Glutamatergic neuron (in vitro differentiated cells): ENCODE measurements at regions not wholly inside any gene's neighbourhood (a gene's known extent, or its start where the extent isn't known, plus 50 kb on each side); places are given as distances from the start of the nearest gene placed in this dataset.

Experiments used
- DNase-seq: peaks from one replicate; pipeline ENCODE4 v3.0.0; 2022
- H3K27ac Mint-ChIP-seq: one replicate; pipeline ENCODE4 v1.8.0; 2020; ENCODE audit warnings: mild to moderate bottlenecking, mixed read lengths, inconsistent platforms; ENCODE audit not compliant: unreplicated experiment
- H3K27me3 Mint-ChIP-seq: one replicate; pipeline ENCODE4 v1.8.0; 2020; ENCODE audit warnings: mild to moderate bottlenecking, moderate library complexity, mixed read lengths, inconsistent platforms; ENCODE audit not compliant: unreplicated experiment
- H3K36me3 Mint-ChIP-seq: one replicate; pipeline ENCODE4 v1.8.0; 2020; ENCODE audit warnings: mild to moderate bottlenecking, mixed read lengths, inconsistent platforms; ENCODE audit not compliant: unreplicated experiment
- H3K4me1 Mint-ChIP-seq: one replicate; pipeline ENCODE4 v1.8.0; 2020; ENCODE audit warnings: mild to moderate bottlenecking, low read depth, mixed read lengths, inconsistent platforms; ENCODE audit not compliant: unreplicated experiment
- H3K4me3 Mint-ChIP-seq: one replicate; pipeline ENCODE4 v1.8.0; 2020; ENCODE audit warnings: mild to moderate bottlenecking, mixed read lengths, inconsistent platforms; ENCODE audit not compliant: unreplicated experiment
- H3K9me3 Mint-ChIP-seq: one replicate; pipeline ENCODE4 v1.8.0; 2020; ENCODE audit warnings: mild to moderate bottlenecking, moderate library complexity, mixed read lengths, inconsistent platforms; ENCODE audit not compliant: unreplicated experiment
- TF ChIP-seq, protein P1 (sequence below): fragments of 200-600 bp; sonication (generic); IDR thresholded peaks from one replicate; pipeline ENCODE4 v1.5.0; 2021; ENCODE audit not compliant: partially characterized antibody, unreplicated experiment

DNA sequence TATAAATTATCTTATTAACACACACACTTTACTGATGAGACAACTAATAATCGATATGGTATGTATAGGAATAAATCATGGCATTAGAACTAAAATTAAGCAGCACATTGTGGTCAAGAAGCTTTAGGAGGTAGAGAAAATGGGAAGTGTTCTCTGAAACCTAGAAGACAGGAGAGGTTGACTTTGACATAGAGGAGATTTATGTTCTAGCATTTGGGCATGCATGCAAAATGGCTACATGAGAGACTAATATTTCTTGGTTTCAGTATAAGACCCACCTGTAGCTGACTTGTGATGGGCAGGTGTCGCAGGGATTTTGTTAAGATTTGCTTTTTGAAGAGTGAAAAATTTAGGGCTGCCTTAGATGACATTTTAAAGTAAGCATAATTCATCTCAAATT is 209.7 kb upstream of the POU1F1 start:
- no peak overlapping the region for H3K27ac Mint-ChIP-seq
- H3K4me3 Mint-ChIP-seq, result no peak overlapping the region
- TF ChIP-seq, protein P1, sequence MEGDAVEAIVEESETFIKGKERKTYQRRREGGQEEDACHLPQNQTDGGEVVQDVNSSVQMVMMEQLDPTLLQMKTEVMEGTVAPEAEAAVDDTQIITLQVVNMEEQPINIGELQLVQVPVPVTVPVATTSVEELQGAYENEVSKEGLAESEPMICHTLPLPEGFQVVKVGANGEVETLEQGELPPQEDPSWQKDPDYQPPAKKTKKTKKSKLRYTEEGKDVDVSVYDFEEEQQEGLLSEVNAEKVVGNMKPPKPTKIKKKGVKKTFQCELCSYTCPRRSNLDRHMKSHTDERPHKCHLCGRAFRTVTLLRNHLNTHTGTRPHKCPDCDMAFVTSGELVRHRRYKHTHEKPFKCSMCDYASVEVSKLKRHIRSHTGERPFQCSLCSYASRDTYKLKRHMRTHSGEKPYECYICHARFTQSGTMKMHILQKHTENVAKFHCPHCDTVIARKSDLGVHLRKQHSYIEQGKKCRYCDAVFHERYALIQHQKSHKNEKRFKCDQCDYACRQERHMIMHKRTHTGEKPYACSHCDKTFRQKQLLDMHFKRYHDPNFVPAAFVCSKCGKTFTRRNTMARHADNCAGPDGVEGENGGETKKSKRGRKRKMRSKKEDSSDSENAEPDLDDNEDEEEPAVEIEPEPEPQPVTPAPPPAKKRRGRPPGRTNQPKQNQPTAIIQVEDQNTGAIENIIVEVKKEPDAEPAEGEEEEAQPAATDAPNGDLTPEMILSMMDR, result no peak
- no peaks in the 10 kb centered on the region for H3K27me3 Mint-ChIP-seq
- DNase-seq, result no peak
- H3K9me3 Mint-ChIP-seq, result no peaks in the 10 kb centered on the region
- H3K4me1 Mint-ChIP-seq, result no peaks in the 10 kb centered on the region
- no peaks in the 10 kb centered on the region for H3K36me3 Mint-ChIP-seq

DNA sequence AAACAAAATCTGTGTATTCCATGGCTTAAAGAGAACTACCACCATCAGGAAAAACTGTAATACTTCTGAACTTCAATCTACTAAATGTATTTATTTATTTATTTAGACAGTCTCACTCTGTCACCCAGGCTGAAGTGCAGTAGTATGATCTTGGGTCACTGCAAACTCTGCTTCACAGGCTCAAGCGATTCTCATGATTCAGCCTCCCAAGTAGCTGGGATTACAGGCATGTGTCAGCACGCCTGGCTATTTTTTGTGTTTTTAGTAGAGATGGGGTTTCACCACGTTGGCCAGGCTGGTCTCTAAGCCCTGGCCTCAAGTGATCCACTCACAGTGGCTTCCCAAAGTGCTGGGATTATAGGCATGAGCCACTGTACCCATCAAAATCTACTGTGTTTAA is 202.3 kb upstream of the POU1F1 start:
- TF ChIP-seq, protein P1, result no peak
- no peak overlapping the region for H3K4me3 Mint-ChIP-seq
- no peak overlapping the region for H3K27ac Mint-ChIP-seq
- DNase-seq, result no peak
- H3K36me3 Mint-ChIP-seq, result no peaks in the 10 kb centered on the region
- no peaks in the 10 kb centered on the region for H3K27me3 Mint-ChIP-seq
- no peaks in the 10 kb centered on the region for H3K4me1 Mint-ChIP-seq
- peaks cover under 1% of the 10 kb centered on the region for H3K9me3 Mint-ChIP-seq

DNA sequence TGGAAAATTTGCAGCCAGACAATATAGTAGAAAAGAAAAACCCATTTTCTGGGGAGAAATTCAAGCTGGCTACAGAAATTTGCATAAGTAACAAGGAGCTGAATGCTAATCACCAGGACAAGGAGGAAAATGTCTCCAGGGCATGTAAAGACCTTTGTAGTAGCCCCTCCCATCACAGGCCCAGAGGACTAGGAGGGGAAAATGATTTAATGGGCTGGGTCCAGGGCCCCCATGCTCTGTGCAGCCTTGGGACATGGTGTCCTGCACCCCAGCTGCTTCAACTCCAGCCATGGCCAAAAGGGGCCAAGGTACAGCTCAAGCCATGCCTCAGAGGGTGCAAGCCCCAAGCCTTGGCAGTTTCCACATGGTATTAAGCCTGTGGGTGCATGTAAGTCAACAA is 197.6 kb upstream of the POU1F1 start:
- no peaks in the 10 kb centered on the region for H3K27me3 Mint-ChIP-seq
- DNase-seq, result no peak
- no peak overlapping the region for H3K27ac Mint-ChIP-seq
- no peak overlapping the region for H3K4me3 Mint-ChIP-seq
- peaks cover 5% of the 10 kb centered on the region for H3K9me3 Mint-ChIP-seq
- H3K4me1 Mint-ChIP-seq, result no peaks in the 10 kb centered on the region
- no peaks in the 10 kb centered on the region for H3K36me3 Mint-ChIP-seq
- TF ChIP-seq, protein P1, result no peak

DNA sequence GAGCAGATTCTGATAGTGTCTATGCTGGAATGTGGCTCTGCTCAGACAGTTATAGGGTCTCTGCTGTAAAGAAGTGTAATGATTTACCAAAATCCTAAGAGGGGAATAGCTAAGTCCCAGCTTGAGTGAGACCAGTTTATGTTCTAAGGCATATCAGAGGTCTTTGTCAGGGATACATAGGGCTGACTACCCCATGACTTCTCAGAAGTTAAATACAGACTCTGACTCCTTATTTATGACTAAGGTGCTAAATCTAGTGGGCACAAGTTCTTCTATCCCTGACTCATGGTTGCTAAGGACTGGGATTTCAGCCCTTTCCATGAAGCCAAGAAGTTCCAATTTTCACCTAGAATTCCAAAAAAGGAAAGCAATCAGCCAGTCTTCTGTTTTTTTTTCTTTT is 192.6 kb upstream of the POU1F1 start:
- no peaks in the 10 kb centered on the region for H3K27me3 Mint-ChIP-seq
- no peaks in the 10 kb centered on the region for H3K36me3 Mint-ChIP-seq
- TF ChIP-seq, protein P1, result no peak
- H3K9me3 Mint-ChIP-seq, result peaks cover 5% of the 10 kb centered on the region
- H3K27ac Mint-ChIP-seq, result no peak overlapping the region
- no peak overlapping the region for H3K4me3 Mint-ChIP-seq
- H3K4me1 Mint-ChIP-seq, result no peaks in the 10 kb centered on the region
- DNase-seq, result no peak

DNA sequence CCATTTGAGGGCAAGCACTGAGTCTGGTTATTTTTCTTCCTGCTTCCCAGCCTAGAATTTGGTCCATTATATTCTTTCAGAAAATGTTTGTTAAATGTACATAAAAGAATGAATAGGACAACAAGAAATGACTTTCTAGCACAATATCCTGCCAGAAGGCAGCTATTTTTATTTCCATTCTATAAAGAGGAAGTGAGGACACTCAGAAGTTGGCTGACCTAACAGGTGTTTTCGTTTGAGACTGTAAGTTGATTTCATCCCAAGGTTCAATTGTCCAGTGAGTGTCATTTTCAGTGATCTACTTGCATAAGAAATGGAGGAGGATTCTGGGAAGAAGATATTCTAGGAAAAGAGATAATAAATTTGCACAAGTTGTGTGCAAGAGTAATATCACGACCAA is 191.9 kb upstream of the POU1F1 start:
- TF ChIP-seq, protein P1, result no peak
- Mint-ChIP-seq H3K9me3 (no peaks in the 10 kb centered on the region), H3K36me3 (no peaks in the 10 kb centered on the region), H3K4me1 (no peaks in the 10 kb centered on the region), H3K27me3 (no peaks in the 10 kb centered on the region), H3K4me3 (no peak overlapping the region), H3K27ac (no peak overlapping the region)
- no peak for DNase-seq
